ENCODE measurements at regions not wholly inside any gene's neighbourhood (a gene's known extent, or its start where the extent isn't known, plus 50 kb on each side); places are given as distances from the start of the nearest gene placed in this dataset.

- no peak for TF ChIP-seq CEBPZ (IDR thresholded peaks at IDR 0.05; ENCODE audit: borderline replicate concordance, low read depth, low read length)
- TF ChIP-seq CAMTA2 (CRISPR knock-in tag; conservative IDR thresholded peaks at IDR 0.05) = no peak
- no peak for TF ChIP-seq ZNF280A (IDR thresholded peaks at IDR 0.05; ENCODE audit: low read depth, partially characterized antibody)
- no peak for TF ChIP-seq SMARCA4 (IDR thresholded peaks at IDR 0.05)
- TF ChIP-seq ZNF140 (CRISPR knock-in tag; IDR thresholded peaks at IDR 0.05) = no peak
- TF ChIP-seq JUNB (CRISPR knock-in tag; conservative IDR thresholded peaks at IDR 0.05) = no peak
- peak; percentile 72; the same call in 1 of the 2 replicates for TF ChIP-seq CC2D1A (IDR thresholded peaks at IDR 0.05)
- TF ChIP-seq HDAC6 (IDR thresholded peaks at IDR 0.05; ENCODE audit: low read depth, low read length) = no peak
- TF ChIP-seq KHSRP (IDR thresholded peaks at IDR 0.05) = no peak
- TF ChIP-seq ZNF79 (CRISPR knock-in tag; IDR thresholded peaks at IDR 0.05; ENCODE audit: low read depth) = no peak
- no peak for TF ChIP-seq ZBTB49 (CRISPR knock-in tag; IDR thresholded peaks at IDR 0.05; ENCODE audit: borderline replicate concordance)
- TF ChIP-seq REST (IDR thresholded peaks at IDR 0.05; ENCODE audit: borderline replicate concordance) = peak; percentile 85
- TF ChIP-seq REST (CRISPR knock-in tag; IDR thresholded peaks at IDR 0.05; ENCODE audit: low read depth) = no peak
Observed at GRCh38 chr15:89017370-89018066, 70.7 kb upstream of the ABHD2 start (continued).

Data from K562 (cell line).